ENCODE measurements at regions not wholly inside any gene's neighbourhood (a gene's known extent, or its start where the extent isn't known, plus 50 kb on each side); places are given as distances from the start of the nearest gene placed in this dataset.
"Not testable (repeated sequence)": the region's sequence is repeated elsewhere in the genome, so short reads cannot be mapped to it uniquely, and the experiment has no call there.

GRCh38 chr5:2151301-2151888 lies 268.7 kb upstream of the IRX4 start:
- H3K9me3 ChIP-seq (ENCODE audit: control insufficient read depth, low read length); H3K27me3 ChIP-seq (ENCODE audit: control insufficient read depth, insufficient read depth); ATAC-seq; H3K4me1 ChIP-seq (ENCODE audit: control insufficient read depth, insufficient read depth, low read length); H3K4me3 ChIP-seq (ENCODE audit: low read length); DNase-seq; H3K27ac ChIP-seq (ENCODE audit: low read length): not testable (repeated sequence)
- 19% methylated on average over 8 of the region's 8 CpGs for WGBS
- intact Hi-C loops (cut with DNase I) = loop anchor here in 1 of 4 donors (10.0 kb wide), 1 partner anchor 387 kb away; no protein-coding TSS in a partner anchor

DNA sequence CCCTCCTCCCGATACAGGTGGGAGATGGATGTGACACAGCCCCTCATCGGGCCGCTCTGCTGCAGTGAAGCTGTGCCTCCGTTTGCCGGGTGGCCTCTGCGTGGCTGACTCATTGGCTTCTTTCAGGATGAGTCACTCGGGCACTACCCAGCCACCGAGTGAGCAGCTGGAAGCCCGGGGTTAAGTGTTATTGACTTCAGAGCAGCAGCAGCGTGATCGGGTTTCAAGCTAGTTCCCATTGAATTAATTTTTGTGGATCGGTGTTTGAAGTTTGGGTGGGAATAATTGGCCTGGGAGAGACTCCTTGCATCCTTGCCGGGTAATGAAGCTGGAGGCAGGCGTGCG lies 266.4 kb upstream of the IRX4 start:
- intact Hi-C loops (cut with DNase I) = no loop called here
- Histone ChIP-seq H3K27ac (ENCODE audit: low read length) (no peak overlapping the region), H3K4me1 (ENCODE audit: control insufficient read depth, insufficient read depth, low read length) (no peaks in the 10 kb centered on the region)

DNA sequence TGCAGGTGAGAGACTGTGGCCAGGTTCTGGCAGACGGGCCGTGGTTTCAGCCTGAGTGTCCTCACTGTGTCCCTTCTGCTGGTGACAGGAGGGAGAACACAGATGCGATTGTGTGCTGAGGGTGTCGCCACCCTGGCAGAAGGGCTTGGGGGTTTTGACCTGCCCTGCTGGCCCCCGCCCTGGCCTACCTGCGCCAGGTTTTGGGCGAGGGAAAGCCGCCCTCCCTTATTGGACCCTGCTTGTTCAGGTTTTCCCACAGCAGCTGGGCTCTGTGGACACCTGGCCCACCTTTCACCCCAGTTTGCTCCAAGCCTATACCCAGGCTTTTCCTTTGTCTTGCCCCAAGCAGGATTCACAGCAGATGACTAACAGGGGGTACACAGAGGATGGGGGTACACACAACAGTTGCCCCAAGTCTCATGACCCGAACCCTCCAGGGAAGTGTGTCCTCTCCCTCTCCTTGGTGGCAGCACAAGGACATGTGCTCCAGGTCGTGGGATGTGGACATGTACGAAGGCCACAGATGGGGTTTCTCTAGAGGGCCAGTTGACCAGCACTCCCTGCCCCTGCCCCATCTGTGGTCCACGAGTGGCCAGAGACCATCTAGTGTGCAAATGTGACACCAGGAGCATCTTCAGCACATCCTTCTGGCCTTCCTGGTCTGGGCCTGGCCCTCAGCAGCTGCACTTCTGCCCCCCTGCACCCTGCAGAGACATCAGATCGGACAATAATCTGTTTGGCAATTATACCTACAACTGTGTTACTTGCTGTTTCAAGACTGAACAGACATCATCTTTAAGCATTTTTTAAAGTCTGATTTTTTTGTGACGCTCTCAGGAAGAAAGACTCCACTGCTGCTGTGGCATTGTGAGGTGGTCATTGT lies 265.8 kb upstream of the IRX4 start:
- no peak for DNase-seq

More for the DNA sequence above, 266.4 kb upstream of the IRX4 start:
- 54% methylated on average over 15 of the region's 15 CpGs for WGBS
- H3K9me3 ChIP-seq (ENCODE audit: control insufficient read depth, low read length) = peaks cover 7% of the 10 kb centered on the region
- no peak overlapping the region for H3K4me3 ChIP-seq (ENCODE audit: low read length)
- ATAC-seq = no peak
- no peaks in the 10 kb centered on the region for H3K27me3 ChIP-seq (ENCODE audit: control insufficient read depth, insufficient read depth)
- DNase-seq = no peak

GRCh38 chr5:2147504-2148311 lies 265.0 kb upstream of the IRX4 start:
- Histone ChIP-seq H3K9me3 (ENCODE audit: control insufficient read depth, low read length) (peaks cover 12% of the 10 kb centered on the region), H3K27me3 (ENCODE audit: control insufficient read depth, insufficient read depth) (no peaks in the 10 kb centered on the region), H3K27ac (ENCODE audit: low read length) (no peak overlapping the region), H3K4me3 (ENCODE audit: low read length) (no peak overlapping the region), H3K4me1 (ENCODE audit: control insufficient read depth, insufficient read depth, low read length) (no peaks in the 10 kb centered on the region)
- WGBS = 75% methylated on average over 13 of the region's 13 CpGs
- ATAC-seq (no peak), DNase-seq (no peak)
- intact Hi-C loops (cut with DNase I) = no loop called here

More for the DNA sequence above, 265.8 kb upstream of the IRX4 start:
- no peaks in the 10 kb centered on the region for H3K4me1 ChIP-seq (ENCODE audit: control insufficient read depth, insufficient read depth, low read length)
- intact Hi-C loops (cut with DNase I) = no loop called here
- no peaks in the 10 kb centered on the region for H3K27me3 ChIP-seq (ENCODE audit: control insufficient read depth, insufficient read depth)
- ATAC-seq = no peak
- WGBS = 83% methylated on average over 14 of the region's 14 CpGs
- H3K27ac ChIP-seq (ENCODE audit: low read length) = no peak overlapping the region
- peaks cover 12% of the 10 kb centered on the region for H3K9me3 ChIP-seq (ENCODE audit: control insufficient read depth, low read length)
- H3K4me3 ChIP-seq (ENCODE audit: low read length) = no peak overlapping the region

DNA sequence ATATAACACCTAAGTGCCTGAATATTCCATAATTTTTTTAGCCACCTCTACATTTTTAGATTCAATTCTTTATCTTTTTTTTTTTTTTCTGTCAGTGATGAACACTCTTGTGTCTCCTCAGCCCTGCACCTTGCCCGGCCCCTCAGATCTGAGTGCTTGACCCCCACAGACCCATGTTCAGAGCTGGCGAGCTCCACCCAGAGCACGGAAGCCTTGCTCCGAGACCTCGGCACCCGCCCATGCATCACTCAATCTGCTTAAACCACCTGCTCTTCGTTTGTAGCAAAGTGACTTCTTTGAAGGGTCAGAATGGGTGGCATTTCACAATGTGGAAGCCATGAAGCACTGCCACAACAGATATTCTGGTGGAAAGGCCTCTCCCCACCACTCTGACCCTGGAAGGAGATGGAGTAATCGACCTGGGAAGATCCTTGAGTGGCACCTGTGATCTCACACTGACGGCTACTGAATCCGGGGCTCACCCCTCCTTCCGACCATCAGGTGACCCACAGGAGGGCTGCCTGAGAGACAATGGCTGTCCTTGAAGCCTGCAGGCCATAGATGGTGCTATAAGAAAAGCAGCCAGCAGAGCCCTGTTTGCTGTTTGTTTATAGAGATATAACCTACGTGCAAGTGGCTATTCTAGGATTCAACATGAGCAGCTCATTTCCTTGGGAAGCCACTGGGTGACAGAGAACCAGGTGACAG lies 261.1 kb upstream of the IRX4 start:
- H3K27me3 ChIP-seq (ENCODE audit: control insufficient read depth, insufficient read depth) = no peaks in the 10 kb centered on the region
- H3K27ac ChIP-seq (ENCODE audit: low read length) = no peak overlapping the region
- H3K9me3 ChIP-seq (ENCODE audit: control insufficient read depth, low read length) = peaks cover 12% of the 10 kb centered on the region
- WGBS = 79% methylated on average over 12 of the region's 12 CpGs
- no peak overlapping the region for H3K4me3 ChIP-seq (ENCODE audit: low read length)
- DNase-seq = no peak
- ATAC-seq = no peak
- no peaks in the 10 kb centered on the region for H3K4me1 ChIP-seq (ENCODE audit: control insufficient read depth, insufficient read depth, low read length)
- intact Hi-C loops (cut with DNase I) = no loop called here

- H3K4me1 ChIP-seq (ENCODE audit: control insufficient read depth, insufficient read depth, low read length) = no peaks in the 10 kb centered on the region
- ATAC-seq (no peak), DNase-seq (no peak)
- no peaks in the 10 kb centered on the region for H3K27me3 ChIP-seq (ENCODE audit: control insufficient read depth, insufficient read depth)
- no peak overlapping the region for H3K27ac ChIP-seq (ENCODE audit: low read length)
- intact Hi-C loops (cut with DNase I) = no loop called here
- 87% methylated on average over 11 of the region's 11 CpGs for WGBS
- H3K9me3 ChIP-seq (ENCODE audit: control insufficient read depth, low read length) = peaks cover 12% of the 10 kb centered on the region
- no peak overlapping the region for H3K4me3 ChIP-seq (ENCODE audit: low read length)
Observed at GRCh38 chr5:2143088-2143487, 260.4 kb upstream of the IRX4 start.

GRCh38 chr5:2142456-2142954 lies 259.8 kb upstream of the IRX4 start:
- no peaks in the 10 kb centered on the region for H3K4me1 ChIP-seq (ENCODE audit: control insufficient read depth, insufficient read depth, low read length)
- no peak overlapping the region for H3K4me3 ChIP-seq (ENCODE audit: low read length)
- intact Hi-C loops (cut with DNase I) = no loop called here
- no peak overlapping the region for H3K27ac ChIP-seq (ENCODE audit: low read length)
- ATAC-seq (no peak), DNase-seq (no peak)
- H3K27me3 ChIP-seq (ENCODE audit: control insufficient read depth, insufficient read depth) = no peaks in the 10 kb centered on the region
- WGBS = 64% methylated on average over 13 of the region's 13 CpGs
- H3K9me3 ChIP-seq (ENCODE audit: control insufficient read depth, low read length) = peaks cover 12% of the 10 kb centered on the region

DNA sequence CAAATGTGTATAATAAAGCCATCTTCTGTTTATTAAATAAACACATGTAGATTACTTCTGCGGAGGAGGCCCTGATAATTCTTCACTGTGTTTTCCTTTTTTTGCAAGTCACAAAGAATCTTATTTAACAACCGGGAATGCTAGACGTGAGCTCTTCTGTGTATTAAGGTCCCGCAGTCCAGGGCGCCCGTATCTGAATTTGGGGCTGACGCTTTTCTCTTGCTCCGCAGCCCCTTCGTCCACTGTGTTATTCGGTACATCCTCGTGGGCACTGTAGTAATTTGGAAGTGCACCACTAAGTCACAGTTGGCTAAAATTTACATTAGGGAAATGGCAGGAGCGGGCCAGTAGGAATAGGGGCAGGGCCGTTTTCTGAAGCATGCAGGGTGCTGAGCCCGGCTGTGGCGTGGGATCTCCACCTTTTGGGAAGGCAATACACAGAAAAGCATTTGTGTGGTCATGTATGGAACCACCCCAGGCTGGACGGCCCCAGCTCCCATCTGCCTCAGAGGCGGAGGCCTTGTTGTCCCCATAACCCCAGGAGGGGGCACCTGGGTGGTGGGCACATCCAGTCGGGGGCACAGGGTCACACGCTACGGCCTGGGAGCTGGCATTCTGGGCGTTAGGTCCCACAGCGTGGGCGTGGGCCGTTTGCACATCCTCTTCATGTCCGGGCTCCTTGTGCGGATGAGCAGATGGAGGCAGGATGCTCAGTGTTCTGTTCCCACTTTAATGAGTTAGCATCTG lies 258.7 kb upstream of the IRX4 start:
- no peak for DNase-seq
- Histone ChIP-seq H3K27ac (ENCODE audit: low read length) (no peak overlapping the region), H3K4me3 (ENCODE audit: low read length) (no peak overlapping the region), H3K4me1 (ENCODE audit: control insufficient read depth, insufficient read depth, low read length) (no peaks in the 10 kb centered on the region), H3K27me3 (ENCODE audit: control insufficient read depth, insufficient read depth) (no peaks in the 10 kb centered on the region), H3K9me3 (ENCODE audit: control insufficient read depth, low read length) (peaks cover 12% of the 10 kb centered on the region)
- WGBS = 81% methylated on average over 26 of the region's 26 CpGs
- no peak for ATAC-seq
- intact Hi-C loops (cut with DNase I) = no loop called here

DNA sequence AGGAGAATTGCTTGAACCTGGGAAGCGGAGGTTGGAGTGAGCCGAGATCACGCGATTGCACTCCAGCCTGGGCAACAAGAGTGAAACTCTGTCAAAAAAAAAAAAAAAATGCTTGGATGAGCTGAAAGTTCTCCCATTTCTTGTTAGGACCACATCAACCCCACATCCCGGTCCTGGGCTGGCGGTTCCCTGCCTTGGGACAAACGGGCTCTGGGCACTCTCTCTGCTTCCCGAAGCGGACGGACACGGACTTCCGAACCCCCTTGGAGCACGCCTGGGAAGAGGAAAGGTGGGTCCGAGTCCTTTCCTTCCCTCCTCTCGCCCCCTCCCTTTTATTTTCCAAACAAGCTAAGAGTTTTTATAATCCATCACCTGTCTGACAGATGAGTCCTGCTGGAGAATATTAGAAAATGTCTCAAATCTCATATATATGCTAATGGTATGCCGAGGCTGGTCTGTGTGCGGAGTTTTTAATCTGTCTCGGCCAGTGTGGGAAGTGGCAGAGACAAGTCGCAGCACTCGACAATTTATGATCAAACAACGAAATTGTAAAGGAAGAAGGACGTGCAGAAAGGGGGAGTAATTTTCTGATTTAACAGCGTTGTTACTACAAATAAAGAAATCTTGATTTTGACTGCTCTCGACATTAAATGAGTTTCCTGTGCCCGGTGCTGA lies 257.9 kb upstream of the IRX4 start:
- H3K27me3 ChIP-seq (ENCODE audit: control insufficient read depth, insufficient read depth) = no peaks in the 10 kb centered on the region

GRCh38 chr5:2139478-2139877 lies 256.8 kb upstream of the IRX4 start:
- Histone ChIP-seq H3K27ac (ENCODE audit: low read length) (no peak overlapping the region), H3K4me3 (ENCODE audit: low read length) (no peak overlapping the region), H3K27me3 (ENCODE audit: control insufficient read depth, insufficient read depth) (no peaks in the 10 kb centered on the region), H3K4me1 (ENCODE audit: control insufficient read depth, insufficient read depth, low read length) (no peaks in the 10 kb centered on the region), H3K9me3 (ENCODE audit: control insufficient read depth, low read length) (peaks cover 7% of the 10 kb centered on the region)
- WGBS = 75% methylated on average over 5 of the region's 5 CpGs
- DNase-seq (no peak), ATAC-seq (no peak)
- intact Hi-C loops (cut with DNase I) = no loop called here

More for the DNA sequence above, 257.9 kb upstream of the IRX4 start:
- DNase-seq (no peak), ATAC-seq (no peak)
- 80% methylated on average over 25 of the region's 25 CpGs for WGBS
- intact Hi-C loops (cut with DNase I) = no loop called here
- Histone ChIP-seq H3K4me3 (ENCODE audit: low read length) (no peak overlapping the region), H3K9me3 (ENCODE audit: control insufficient read depth, low read length) (peaks cover 12% of the 10 kb centered on the region), H3K27ac (ENCODE audit: low read length) (no peak overlapping the region), H3K4me1 (ENCODE audit: control insufficient read depth, insufficient read depth, low read length) (no peaks in the 10 kb centered on the region)

Data from right cardiac atrium (tissue), 5 donors.